ENCODE measurements at regions not wholly inside any gene's neighbourhood (a gene's known extent, or its start where the extent isn't known, plus 50 kb on each side); places are given as distances from the start of the nearest gene placed in this dataset.

DNA sequence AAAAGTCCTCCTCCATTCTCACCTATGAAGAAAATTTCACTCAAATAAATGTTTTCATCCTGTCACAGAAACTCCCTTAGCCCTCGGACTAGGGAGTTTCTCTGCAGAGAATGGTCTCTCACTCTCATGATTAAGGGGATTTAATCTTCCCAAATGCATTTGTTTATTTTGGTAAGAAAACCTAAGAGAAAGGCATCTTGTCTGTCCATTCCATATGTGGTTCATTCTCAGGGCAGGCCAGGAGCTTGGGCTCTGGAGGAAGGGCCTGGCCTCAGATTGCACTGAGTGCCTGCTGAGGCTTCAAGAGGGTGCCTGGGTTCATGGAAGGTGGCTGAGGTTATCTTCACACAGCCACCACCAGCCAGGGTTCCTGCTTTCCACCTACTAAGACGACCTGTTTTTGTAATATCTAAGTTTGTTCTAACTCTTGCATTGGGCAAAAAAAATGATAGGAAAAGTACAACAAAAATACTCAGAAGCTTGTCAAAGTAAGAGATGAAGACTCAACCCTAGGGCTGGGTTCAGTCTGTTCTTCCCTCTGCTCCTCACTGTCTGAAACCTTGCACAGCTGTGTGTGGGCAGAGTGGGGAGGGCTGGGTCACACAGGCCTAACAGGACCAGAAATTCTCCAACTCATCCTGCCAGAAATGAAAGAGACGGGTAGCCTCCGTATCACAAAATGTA is 186.7 kb downstream of the CXCL12 start:
- no peak for DNase-seq (ENCODE audit: low read depth)

DNA sequence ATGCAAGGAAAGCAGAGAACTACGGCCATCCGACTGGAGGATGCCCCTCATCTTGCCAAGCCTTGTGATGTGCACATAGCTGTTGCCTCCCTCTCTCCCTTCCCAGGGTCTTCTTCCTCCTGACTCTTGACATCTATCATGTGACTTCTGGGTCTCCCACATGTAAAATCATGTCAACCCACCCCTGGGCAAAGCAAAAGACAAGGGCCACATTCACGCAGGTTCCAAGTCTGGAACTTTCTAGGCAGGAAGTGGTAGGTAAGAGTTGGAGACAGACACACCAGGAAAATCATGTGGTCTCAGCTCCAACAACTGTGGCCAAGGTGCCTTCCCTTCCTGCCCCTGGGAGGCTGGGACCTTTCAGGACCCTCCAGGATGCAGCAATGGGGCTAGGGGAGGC is 187.3 kb downstream of the CXCL12 start:
- no peak for DNase-seq (ENCODE audit: low read depth)

DNA sequence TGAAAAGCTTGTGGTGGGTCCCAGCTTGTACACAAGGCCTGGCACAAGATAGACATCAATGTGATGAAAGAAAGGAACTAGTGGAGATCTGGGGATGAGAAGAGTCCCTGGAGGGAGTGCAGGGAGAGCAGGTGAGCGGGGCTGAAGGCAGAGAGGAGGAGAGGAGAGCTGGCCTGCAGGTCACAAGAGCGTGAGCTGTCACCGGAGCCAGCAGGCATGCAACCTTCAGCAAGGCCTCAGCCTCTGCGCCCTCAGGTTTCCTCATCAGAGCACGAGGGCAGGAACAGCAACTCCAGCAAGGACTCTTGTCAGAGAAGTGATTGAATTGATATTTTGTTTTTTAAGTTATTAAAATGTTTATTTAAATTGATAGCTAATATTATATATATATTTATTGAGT is 188.6 kb downstream of the CXCL12 start:
- no peak for DNase-seq (ENCODE audit: low read depth)

DNA sequence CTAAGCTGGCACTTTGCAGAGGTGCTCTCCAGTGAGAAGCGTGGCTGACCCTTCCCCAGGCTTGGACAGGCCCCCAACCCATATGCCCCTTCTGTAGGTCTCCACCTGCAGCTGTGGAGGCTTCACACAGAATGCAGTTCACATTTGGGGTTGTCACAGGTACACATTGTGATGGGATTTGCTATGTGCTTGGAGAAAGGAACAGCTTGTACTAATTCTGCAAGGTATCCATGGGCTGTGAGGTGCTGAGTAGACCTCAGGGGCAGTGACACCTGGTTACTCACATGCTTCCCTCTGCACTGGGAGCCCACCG is 188.9 kb downstream of the CXCL12 start:
- DNase-seq (ENCODE audit: low read depth) = no peak

DNA sequence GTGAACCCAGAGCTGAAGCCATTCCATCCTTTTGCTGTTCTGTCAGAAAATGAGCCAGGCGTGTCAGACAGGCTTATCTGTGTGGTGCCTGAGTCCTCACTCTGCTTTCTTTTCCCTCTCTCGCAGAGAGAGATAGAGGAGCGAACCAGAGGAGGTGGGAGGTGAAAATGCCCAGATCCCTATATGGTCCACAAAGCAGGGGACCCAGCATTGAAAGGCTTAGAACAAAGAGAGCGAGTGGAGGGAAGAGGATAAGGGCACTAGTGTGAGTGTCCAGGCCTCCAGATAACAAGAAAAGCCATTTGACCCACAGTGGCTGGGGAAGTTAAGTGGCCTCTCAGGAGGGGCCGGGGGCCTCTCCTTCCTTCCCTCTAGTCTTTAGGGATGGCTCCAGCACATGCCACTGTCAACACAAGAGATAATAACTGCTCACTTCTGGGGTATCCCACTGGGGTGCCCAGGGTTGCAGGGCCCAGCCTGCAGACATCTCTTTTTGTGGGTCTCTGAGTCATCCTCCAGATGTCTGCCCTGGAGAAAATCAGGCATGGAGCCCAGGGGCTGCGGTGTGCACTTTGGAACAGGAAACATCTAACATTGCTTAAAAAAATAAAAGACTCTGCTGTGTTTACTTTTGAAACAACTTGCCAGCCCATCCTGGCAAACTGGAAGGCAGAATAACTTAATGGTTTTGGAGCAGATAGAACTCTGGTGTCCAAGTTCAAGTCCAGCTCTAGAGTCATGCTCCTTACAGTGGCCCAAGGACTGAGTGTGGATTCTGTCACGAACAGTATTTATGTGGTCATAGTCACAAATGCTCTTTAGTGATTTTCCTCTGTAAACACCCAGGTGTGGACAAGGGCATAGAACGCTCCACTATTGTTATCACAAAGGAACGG is 189.5 kb downstream of the CXCL12 start:
- peak; percentile 67 for DNase-seq (ENCODE audit: low read depth)

DNA sequence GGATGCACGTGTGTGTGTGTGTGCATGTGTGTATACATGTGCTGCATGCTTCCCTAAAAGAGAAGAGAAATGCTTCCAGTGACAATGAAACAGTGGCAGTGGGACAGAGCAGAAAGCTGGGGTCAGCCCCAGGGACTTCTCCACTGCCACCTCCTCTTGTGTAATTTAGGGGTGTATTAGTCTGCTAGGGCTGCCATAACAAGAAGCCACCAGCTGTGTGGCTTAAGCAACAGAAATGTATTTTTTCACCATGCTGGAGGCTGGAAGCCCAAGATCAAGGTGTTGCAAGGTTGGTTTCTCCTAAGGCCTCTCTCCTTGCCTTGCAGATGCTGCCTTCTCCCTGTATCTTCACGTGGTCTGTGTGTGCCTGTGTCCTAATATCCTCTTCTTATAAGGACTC is 190.5 kb downstream of the CXCL12 start:
- no peak for DNase-seq (ENCODE audit: low read depth)

DNA sequence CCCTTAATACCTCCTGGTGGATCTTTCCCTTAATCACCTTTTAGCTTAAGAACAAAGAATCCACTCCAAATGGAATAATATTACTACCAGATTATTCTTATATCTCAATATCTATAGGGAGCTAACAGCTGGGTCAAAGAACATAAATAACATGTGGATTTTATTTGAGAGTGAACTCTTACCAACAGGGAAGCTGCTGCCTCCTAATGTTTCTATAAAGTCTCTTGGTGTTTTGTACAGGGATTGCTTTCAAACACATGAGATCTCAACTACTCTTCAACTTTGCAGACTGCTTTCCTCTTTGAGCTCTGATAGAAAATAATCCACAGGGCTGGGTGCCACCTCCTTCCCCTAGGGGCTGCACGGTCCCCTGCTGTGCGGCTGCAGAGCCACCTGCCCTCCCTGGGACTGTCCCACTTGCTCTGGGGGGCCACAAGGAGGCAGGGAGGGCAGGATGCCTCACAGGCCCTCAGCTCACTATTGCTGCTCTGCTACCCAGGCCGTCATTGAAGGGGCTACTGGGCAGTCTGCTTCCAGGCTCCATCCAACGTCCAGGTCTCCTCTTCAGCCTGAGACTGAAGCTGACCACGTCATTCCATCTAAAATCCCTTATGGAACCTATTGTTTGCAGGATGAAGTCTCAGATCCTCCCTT is 191.2 kb downstream of the CXCL12 start:
- DNase-seq (ENCODE audit: low read depth) = no peak

DNA sequence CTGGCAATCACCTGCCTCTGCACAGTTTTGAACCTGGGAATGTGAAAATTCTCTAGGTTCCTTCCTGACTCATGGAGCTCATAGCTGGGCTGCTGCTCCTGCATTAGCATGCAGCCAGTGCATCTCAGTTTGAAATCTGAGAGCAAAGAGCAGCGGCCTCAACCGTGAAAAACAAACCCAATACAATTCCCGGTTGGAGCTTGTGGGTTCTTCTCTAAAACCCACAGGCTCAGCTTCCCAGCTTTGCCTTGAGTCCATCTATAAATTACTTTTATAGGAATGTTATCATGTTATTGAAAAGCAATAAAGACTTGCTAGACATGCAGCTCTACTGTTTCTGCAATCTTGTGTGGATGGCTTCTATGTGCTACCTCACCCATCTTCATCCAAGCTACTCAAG is 191.7 kb downstream of the CXCL12 start:
- no peak for DNase-seq (ENCODE audit: low read depth)

DNA sequence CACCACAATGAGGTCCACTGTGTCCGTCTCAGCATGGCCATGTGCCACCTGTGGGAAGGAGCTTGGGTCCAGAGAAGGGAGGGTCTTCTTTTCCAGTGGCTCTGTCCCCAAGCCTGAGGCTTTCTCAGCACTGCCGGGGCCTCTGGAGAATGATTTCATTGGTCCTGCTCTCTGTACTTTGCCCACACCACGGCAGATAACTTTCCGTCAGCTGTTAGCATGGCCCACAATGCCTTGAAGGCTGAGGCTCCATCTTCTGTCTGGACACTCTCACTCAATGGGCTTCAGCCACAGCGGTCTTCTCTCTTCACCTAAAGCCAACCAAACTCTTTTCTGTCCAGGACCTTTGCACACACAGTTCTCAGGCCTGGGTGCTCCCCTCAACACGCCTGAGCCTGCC is 192.5 kb downstream of the CXCL12 start:
- DNase-seq (ENCODE audit: low read depth) = no peak

DNA sequence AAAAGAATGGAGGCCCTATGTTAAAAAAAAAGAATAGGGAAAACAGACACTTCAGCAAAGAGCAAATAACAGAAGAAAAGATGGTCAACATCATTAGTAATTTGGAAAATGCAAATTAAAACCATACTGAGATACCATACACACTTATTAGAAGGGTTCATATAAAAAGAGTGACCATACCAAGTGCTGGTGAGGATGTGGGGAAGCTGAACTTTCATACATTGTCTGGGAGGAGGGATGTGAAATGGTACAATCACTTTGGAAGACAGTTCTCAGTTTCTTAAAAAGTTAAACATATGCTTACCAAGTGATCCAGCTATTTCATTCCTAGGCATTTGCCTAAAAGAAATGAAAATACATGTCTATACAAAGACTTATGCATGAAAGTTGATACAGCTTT is 194.4 kb downstream of the CXCL12 start:
- DNase-seq (ENCODE audit: low read depth) = no peak

DNA sequence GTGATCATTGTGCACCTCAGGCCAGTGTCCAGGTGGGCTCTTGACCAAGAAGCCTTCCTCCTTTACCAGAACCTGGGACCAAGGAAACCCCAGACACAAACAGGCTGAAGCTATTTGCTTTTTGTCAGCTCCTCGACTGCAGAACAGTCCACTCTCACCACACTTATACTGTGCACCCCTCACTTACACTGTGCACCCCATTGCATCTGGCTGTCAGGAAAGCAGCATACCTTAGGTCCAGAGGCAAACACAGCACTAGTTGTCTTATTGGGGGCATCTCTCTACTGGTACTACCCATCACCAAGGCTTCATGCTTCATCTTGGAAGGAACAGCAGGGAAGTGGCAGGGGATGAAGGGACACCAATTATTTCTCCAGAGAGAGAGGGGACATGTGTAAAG is 198.1 kb downstream of the CXCL12 start:
- no peak for DNase-seq (ENCODE audit: low read depth)

DNA sequence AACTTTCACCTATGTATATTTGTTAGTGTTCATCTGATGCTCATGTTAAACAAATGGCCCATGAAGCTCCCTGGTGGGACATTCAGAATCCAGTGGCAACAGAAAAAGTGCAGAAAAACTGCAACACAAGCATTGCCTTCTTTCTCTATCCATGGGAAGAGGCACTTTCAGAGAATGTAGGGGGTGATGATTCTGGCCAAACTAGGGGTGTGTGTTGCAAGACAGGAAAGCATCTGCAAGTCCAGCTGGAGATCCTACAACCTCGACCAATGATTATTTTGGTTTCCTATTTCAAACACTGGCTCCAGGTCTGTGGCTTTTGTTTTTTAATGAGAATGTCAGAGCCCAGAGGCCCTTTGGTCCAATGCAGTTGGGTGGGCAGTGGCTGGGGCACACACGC is 198.7 kb downstream of the CXCL12 start:
- DNase-seq (ENCODE audit: low read depth) = no peak

DNA sequence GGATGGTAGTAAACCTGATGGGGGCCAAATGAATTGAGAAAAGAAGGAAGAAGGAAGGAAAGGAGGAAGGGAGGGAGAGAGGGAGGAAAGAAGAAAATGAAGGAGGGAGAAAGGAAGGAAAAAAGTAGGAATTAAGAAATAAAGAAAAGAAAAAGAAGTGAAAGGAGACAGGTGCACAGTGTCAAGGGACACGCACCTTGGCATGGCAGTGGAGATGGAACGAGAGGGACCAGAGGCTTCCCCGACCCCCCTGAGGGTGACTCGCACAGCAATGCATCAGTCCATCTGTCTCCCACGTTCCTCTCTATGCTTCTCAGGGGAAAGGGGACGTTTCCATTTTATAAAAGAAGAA is 199.6 kb downstream of the CXCL12 start:
- no peak for DNase-seq (ENCODE audit: low read depth)

DNA sequence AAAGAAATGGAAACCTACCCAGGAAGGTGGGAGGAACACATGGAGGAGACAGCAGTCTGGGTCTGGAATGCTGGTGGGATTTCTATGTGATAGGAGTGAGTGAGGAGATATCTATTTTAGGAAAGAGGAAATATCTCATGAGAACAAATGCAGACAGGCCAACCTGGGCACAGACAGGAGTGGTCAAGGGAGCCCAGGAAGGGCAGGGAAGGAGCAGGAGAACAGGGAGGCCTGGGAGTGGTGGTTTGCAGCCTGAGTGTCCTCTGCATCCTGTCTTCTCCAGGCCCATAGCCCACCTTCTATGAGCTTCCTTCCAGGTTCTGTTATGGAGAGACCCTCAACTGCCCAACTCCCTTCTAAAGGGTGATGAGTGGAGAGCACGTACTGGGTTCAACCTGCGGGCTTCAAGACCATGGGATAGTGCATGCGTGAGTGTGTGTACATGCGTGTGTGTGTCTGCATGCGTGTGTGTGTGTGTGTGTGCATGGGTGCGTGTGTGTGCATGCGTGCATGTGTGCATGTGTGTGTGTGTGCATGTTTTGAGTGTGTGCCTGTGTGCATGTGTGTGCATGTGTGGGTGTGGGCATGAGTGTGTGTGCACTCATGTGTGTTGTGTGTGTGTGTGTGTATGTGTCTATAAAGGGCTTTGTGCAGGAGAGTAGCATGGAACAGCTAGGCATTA is 200.1 kb downstream of the CXCL12 start:
- no peak for DNase-seq (ENCODE audit: low read depth)

DNA sequence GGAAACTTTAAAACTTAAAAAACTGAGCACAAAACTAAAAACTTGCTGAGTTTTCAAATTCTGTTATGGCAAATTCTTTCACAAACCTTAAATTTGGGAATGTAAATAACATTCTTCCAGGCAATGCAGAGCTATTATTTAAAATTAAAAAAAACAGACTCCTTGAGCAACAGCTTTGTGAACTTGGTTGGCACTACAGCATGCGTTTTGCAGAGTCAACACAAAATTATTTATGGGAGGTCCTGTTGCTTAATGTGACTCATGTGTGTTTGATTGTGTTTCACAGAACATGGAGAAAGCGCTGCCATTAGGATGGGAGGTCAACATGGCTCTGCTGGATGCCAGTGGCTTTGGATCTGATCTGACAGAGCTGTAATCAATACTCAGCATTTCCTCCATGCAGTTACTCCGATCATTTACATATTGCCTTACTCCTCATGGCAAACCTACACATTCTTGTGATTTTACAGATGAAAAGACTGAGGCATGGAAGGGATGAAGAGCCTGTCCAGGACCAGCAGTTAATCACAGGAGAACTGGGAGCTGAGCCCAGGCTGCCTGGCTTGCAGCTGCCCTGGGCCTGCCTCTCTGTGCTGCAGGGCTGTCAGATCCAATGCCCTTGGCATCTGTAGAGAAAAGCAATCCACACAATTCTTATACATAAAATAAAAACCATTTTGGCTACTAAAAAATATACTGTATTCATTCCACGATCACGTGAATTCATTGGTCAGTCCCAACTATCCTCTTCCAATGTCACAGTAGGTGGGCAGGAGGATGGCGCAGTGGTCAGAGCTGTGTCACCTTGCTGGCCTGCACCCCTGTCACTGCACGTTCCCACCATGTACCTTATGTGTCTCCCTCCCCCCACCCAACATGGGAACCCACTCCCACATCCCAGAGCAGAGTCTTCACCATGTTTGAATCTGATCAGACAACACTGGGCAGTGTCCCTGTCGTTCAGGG is 200.9 kb downstream of the CXCL12 start:
- DNase-seq (ENCODE audit: low read depth) = no peak

DNA sequence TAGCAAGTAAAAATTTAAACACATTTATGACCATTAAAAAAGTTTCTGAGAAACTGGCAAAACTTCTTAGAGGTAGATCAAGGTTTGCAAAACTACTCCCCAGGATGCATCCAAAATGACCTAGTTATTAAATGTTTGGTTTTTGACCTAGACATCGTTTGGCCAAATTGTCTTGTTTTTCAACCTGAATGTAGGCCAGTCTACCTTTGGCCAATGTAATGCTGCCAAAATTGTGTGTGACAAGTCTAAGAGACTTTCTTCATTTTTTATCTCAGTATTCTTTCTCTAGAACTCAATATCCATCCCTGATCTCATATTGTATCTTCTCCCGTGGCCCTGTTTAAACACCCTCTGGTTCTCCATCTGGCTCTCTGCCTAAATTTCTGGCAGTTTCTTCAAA is 202.0 kb downstream of the CXCL12 start:
- DNase-seq (ENCODE audit: low read depth) = no peak

DNA sequence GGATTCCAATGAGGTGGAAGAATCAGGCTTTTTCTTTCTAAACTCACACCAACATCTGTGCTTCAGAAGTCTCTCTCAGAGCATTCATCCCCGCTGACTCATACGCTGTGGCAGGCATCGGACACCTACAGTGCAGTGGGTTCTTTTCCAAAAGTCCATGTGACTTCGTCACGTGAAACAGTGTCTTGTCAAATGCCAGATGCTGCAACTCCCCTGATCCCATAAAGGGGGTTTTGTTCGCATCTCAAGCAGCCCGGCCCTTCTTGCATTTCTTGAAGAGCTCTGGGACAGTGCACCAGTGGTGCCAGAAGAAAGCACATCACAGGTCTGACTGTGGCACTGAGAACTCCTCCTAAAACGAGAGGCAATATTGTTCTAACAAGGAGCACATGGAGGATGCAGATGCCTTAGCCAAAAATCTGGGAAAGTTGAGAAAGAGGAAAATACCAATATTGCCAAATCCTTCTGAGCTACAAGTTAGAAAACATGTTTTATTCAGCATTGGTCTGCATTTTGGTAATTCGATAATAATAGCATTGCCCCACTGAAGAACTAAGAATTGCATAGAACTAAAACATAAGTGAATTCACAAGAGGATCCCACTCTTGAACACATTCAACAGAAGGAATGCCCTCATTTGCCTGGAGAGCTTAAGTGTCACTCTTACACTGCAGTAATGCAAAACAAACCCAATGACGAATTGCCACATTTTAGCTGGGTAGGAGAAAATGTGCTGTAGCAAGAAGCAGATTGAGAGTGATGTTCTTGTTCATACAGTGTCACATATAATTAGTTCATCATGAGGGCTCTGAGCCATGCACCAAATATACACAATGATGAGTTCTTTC is 204.4 kb downstream of the CXCL12 start:
- peak; percentile 76 for DNase-seq (ENCODE audit: low read depth)

DNA sequence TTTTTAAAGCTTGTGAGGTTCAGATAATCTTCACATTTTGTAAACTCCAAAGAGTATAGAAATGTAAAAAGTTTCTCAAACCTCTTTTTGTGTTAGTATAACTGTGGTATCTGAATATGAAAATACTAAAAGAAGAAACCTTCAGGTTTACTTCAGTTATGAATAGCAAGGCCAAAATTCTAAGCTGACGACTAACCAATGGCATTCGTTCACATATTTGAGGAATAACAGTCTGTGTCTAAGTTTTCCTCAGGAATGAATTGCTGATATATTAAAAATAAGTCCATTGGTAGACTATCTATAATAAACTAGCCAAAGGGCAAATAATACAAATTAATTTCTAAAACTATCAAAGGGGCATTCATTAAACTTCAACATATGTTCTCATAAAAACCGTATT is 206.0 kb downstream of the CXCL12 start:
- DNase-seq (ENCODE audit: low read depth) = no peak

DNA sequence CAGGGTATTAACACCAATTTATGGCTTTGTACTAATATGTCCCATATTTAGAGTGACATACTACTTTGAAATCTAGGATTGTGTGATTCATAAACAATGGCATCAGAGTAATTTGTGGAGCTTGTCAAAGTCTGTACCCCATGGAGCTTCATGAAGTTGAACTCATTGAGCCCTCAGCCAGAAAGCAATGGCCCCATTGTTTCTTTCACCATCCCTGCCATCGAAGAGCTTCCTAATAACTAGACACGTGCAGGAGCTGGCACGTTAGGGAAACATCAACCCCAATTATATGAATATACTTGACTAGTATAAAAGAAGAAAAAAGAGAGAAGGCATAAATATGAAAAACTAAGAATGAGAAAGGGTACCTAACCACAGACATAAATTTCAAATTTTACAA is 206.6 kb downstream of the CXCL12 start:
- DNase-seq (ENCODE audit: low read depth) = no peak

DNA sequence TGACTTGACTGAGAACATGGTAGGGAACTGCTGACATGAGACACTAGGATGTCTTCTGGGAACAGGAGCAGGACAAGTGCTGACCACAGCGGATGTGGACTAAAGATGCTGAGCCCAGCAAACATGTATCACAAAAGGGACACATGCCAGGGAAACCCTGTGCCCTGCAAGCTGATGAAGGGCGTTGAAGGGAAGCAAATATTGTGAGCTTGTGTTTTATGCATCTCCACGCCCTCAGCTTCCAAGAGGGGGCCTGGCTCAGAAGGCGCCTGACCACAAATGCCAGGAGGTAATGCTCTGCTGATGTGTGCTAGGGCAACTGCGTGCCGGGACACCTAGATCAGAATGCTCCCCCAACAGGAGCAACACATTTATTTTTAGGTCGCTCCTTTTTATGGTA is 207.3 kb downstream of the CXCL12 start:
- no peak for DNase-seq (ENCODE audit: low read depth)

DNA sequence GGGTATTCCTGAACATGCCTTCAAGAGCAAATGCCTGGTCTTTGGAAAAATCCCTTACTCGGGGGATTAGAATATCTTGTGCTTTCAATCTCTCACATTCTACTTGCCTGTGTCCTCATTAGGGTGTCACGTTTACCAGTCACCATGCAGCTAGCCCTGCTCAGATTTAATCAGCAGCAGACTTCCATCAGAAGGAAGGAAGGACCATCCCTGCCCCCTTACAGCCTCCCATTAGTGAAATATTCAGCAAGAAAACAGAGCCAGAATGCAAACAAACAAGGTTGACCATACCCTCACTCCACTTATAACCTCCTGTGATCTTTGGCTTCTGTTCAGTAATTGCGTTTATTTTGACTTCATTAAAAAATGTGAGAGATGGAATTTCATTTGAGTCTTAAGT is 208.6 kb downstream of the CXCL12 start:
- no peak for DNase-seq (ENCODE audit: low read depth)
